KMS-11 (cell line): ENCODE measurements at regions not wholly inside any gene's neighbourhood (a gene's known extent, or its start where the extent isn't known, plus 50 kb on each side); places are given as distances from the start of the nearest gene placed in this dataset.
"Not testable (repeated sequence)": the region's sequence is repeated elsewhere in the genome, so short reads cannot be mapped to it uniquely, and the experiment has no call there.

Source experiments
- H2AFZ ChIP-seq: fragments of 200-600 bp; sonication (generic); 2 replicates; pipeline ENCODE4 v1.6.1; 2016; ENCODE audit warnings: antibody characterized with exemption, mixed run types, low read depth
- H3K27ac ChIP-seq: fragments of 200-600 bp; sonication (generic); 2 replicates; pipeline ENCODE4 v1.6.1; 2016; ENCODE audit warnings: mild to moderate bottlenecking, mixed run types
- H3K27me3 ChIP-seq: fragments of 200-600 bp; sonication (generic); 2 replicates; pipeline ENCODE4 v1.6.1; 2017; ENCODE audit warnings: mild to moderate bottlenecking, low read depth, mixed run types, moderate library complexity; ENCODE audit not compliant: insufficient read depth
- H3K36me3 ChIP-seq: fragments of 200-600 bp; sonication (generic); 2 replicates; pipeline ENCODE4 v1.6.1; 2017; ENCODE audit warnings: mild to moderate bottlenecking, mixed run types; ENCODE audit not compliant: insufficient read depth
- H3K4me1 ChIP-seq: fragments of 200-600 bp; sonication (generic); 2 replicates; pipeline ENCODE4 v1.6.1; 2016; ENCODE audit warnings: mild to moderate bottlenecking, low read depth, mixed run types; ENCODE audit not compliant: poor library complexity, severe bottlenecking
- H3K4me2 ChIP-seq: fragments of 200-600 bp; sonication (generic); 2 replicates; pipeline ENCODE4 v1.7.0; 2016; ENCODE audit warnings: mild to moderate bottlenecking, mixed run types
- H3K4me3 ChIP-seq: fragments of 200-600 bp; sonication (generic); IDR thresholded peaks from 2 replicates; pipeline ENCODE4 v1.6.1; 2017; ENCODE audit warnings: low read depth, low read length, mixed read lengths; ENCODE audit not compliant: insufficient read depth
- H3K79me2 ChIP-seq: fragments of 200-600 bp; sonication (generic); 2 replicates; pipeline ENCODE4 v1.6.1; 2016; ENCODE audit warnings: low read depth, mixed run types; ENCODE audit not compliant: insufficient read depth
- H3K9ac ChIP-seq: fragments of 200-600 bp; sonication (generic); 2 replicates; pipeline ENCODE4 v1.6.1; 2016; ENCODE audit warnings: mild to moderate bottlenecking, mixed run types
- H4K20me1 ChIP-seq: fragments of 200-600 bp; sonication (generic); 2 replicates; pipeline ENCODE4 v1.6.1; 2016; ENCODE audit warnings: mild to moderate bottlenecking, mixed run types; ENCODE audit not compliant: insufficient read depth
- CTCF ChIP-seq: fragments of 200-600 bp; sonication (generic); conservative IDR thresholded peaks from 2 replicates; pipeline ENCODE4 v1.6.1; 2017; ENCODE audit warnings: low read depth, mild to moderate bottlenecking, antibody characterized with exemption, low read length, moderate library complexity, mixed read lengths

- TF ChIP-seq CTCF = no peak
- Histone ChIP-seq H3K9ac (no peak overlapping the region), H2AFZ (no peak overlapping the region), H3K4me1 (no peaks in the 10 kb centered on the region), H3K4me2 (no peak overlapping the region), H3K27ac (no peak overlapping the region), H4K20me1 (no peaks in the 10 kb centered on the region), H3K36me3 (no peaks in the 10 kb centered on the region), H3K79me2 (no peaks in the 10 kb centered on the region), H3K4me3 (no peak overlapping the region), H3K27me3 (no peaks in the 10 kb centered on the region)
Observed at GRCh38 chr1:115522386-115522785, 119.4 kb upstream of the VANGL1 start.

- no peak overlapping the region for H3K27ac ChIP-seq
- H3K4me3 ChIP-seq = no peak overlapping the region
- H3K4me2 ChIP-seq = no peak overlapping the region
- no peaks in the 10 kb centered on the region for H3K36me3 ChIP-seq
- no peaks in the 10 kb centered on the region for H3K4me1 ChIP-seq
- H2AFZ ChIP-seq = no peak overlapping the region
- no peak overlapping the region for H3K9ac ChIP-seq
- no peaks in the 10 kb centered on the region for H3K27me3 ChIP-seq
- H3K79me2 ChIP-seq = no peaks in the 10 kb centered on the region
- no peaks in the 10 kb centered on the region for H4K20me1 ChIP-seq
- no peak for TF ChIP-seq CTCF
Observed at GRCh38 chr1:115515270-115515669, 126.5 kb upstream of the VANGL1 start.

- H3K9ac ChIP-seq, H3K27me3 ChIP-seq, H3K4me3 ChIP-seq: not testable (repeated sequence)
Observed at GRCh38 chr1:115510226-115510625, 131.5 kb upstream of the VANGL1 start.

GRCh38 chr1:115507901-115508300 lies 133.9 kb upstream of the VANGL1 start:
- Histone ChIP-seq H3K4me1 (no peaks in the 10 kb centered on the region), H3K79me2 (no peaks in the 10 kb centered on the region), H3K9ac (no peak overlapping the region), H4K20me1 (no peaks in the 10 kb centered on the region), H3K4me2 (no peak overlapping the region), H3K27me3 (no peaks in the 10 kb centered on the region), H3K27ac (no peak overlapping the region), H3K4me3 (no peak overlapping the region), H2AFZ (no peak overlapping the region), H3K36me3 (no peaks in the 10 kb centered on the region)
- no peak for TF ChIP-seq CTCF

More at GRCh38 chr1:115510226-115510625, 131.5 kb upstream of the VANGL1 start:
- not testable (repeated sequence) for H4K20me1 ChIP-seq, H2AFZ ChIP-seq, H3K79me2 ChIP-seq, H3K4me1 ChIP-seq, H3K4me2 ChIP-seq, H3K36me3 ChIP-seq, H3K27ac ChIP-seq

DNA sequence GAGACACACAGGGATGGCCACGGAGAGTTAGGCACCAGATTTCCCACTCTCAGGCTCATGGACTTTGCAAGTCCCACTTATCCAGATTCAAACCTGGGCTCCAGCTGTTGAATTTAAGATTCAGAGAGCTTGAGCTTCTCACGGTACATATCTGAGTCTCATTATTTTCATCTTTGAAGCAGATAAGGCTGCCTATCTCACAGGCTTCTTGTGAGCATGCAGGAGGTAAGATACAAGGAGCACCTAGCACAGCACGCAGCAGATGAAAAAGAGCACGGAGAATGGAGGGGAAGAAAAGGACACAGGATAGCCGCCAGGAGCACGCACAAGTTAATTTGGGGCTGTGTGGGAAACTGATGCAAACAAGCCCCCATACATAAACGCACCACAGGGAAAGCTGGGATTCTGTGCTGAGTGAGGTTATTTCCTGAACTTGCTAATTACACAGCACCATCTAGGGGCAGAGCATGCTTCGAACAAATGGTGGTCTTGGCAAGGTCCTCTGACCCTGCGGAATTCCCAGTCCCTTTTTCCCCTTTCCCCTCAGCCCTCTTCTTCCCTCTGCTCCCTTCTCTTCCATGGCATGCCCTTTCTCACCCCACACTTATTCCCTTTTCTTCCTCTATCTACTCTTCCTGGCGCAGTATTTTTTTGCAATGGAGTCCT lies 134.7 kb upstream of the VANGL1 start:
- Histone ChIP-seq H3K4me2 (no peak overlapping the region), H3K4me3 (no peak overlapping the region), H3K9ac (no peak overlapping the region), H3K27me3 (no peaks in the 10 kb centered on the region), H3K79me2 (no peaks in the 10 kb centered on the region), H3K36me3 (no peaks in the 10 kb centered on the region), H3K27ac (no peak overlapping the region), H3K4me1 (no peaks in the 10 kb centered on the region), H2AFZ (no peak overlapping the region), H4K20me1 (no peaks in the 10 kb centered on the region)
- TF ChIP-seq CTCF = no peak
